OCI-LY7 (cell line): ENCODE measurements at regions not wholly inside any gene's neighbourhood (a gene's known extent, or its start where the extent isn't known, plus 50 kb on each side); places are given as distances from the start of the nearest gene placed in this dataset.

ENCODE experiments used
- BruUV-seq: library from RNA; stranded (reverse); fragments of 400-500 nt; replicated peaks from 2 replicates; lab custom pipeline; 2021; lab: Mats Ljungman, UMichigan
- CTCF ChIA-PET: fragments of 300-600 bp; sonication (Branson Sonifier 250); formaldehyde crosslinking; loops from one replicate; lab custom pipeline; 2022; ENCODE audit warnings: antibody characterized with exemption; ENCODE audit not compliant: unreplicated experiment; lab: Charles Lee
- POLR2A ChIA-PET: fragments of 300-600 bp; sonication (Branson Sonifier 250); formaldehyde crosslinking; loops from one replicate; lab custom pipeline; 2022; ENCODE audit warnings: antibody characterized with exemption; lab: Charles Lee
- DNase-seq: peaks from one replicate; pipeline ENCODE4 v3.0.0-alpha.2; 2015; ENCODE audit warnings: low spot score
- H2AFZ ChIP-seq: fragments of 200-600 bp; sonication (generic), shearing (Covaris generic); 2 replicates; pipeline ENCODE4 v1.6.1; 2014; ENCODE audit warnings: mild to moderate bottlenecking, antibody characterized with exemption, low read length, moderate library complexity
- H3K27ac ChIP-seq: fragments of 200-600 bp; sonication (generic); 2 replicates; pipeline ENCODE4 v1.5.1; 2014; ENCODE audit warnings: mixed run types, low read depth, mild to moderate bottlenecking, moderate library complexity, low read length, inconsistent platforms; ENCODE audit not compliant: poor library complexity, severe bottlenecking
- H3K36me3 ChIP-seq: fragments of 200-600 bp; sonication (generic); 2 replicates; pipeline ENCODE4 v1.6.1; 2014; ENCODE audit warnings: mild to moderate bottlenecking, antibody characterized with exemption, low read length, moderate library complexity, mixed read lengths; ENCODE audit not compliant: insufficient read depth
- H3K4me1 ChIP-seq: fragments of 200-600 bp; sonication (generic); 2 replicates; pipeline ENCODE4 v1.5.1; 2014; ENCODE audit warnings: mild to moderate bottlenecking, low read length; ENCODE audit not compliant: insufficient read depth, poor library complexity, severe bottlenecking
- H3K4me2 ChIP-seq: fragments of 200-600 bp; sonication (generic); 2 replicates; pipeline ENCODE4 v1.6.1; 2014; ENCODE audit warnings: mild to moderate bottlenecking, low read length
- H3K4me3 ChIP-seq: fragments of 200-600 bp; sonication (generic); 2 replicates; pipeline ENCODE4 v1.5.1; 2014; ENCODE audit warnings: mild to moderate bottlenecking, low read depth, low read length; ENCODE audit not compliant: poor library complexity, severe bottlenecking
- H3K79me2 ChIP-seq: fragments of 200-600 bp; sonication (generic); 2 replicates; pipeline ENCODE4 v1.6.1; 2016; ENCODE audit warnings: low read depth, mild to moderate bottlenecking, low read length, moderate library complexity, mixed read lengths; ENCODE audit not compliant: insufficient read depth
- H3K9me2 ChIP-seq: fragments of 200-600 bp; sonication (generic); 2 replicates; pipeline ENCODE4 v1.6.1; 2016; ENCODE audit warnings: mild to moderate bottlenecking, low read length, mixed read lengths; ENCODE audit not compliant: insufficient read depth
- H3K9me3 ChIP-seq: fragments of 200-600 bp; sonication (generic); 2 replicates; pipeline ENCODE4 v1.6.1; 2014; ENCODE audit warnings: mild to moderate bottlenecking, mixed run types, low read length, mixed read lengths
- H4K20me1 ChIP-seq: fragments of 200-600 bp; sonication (generic); 2 replicates; pipeline ENCODE4 v1.6.1; 2014; ENCODE audit warnings: mild to moderate bottlenecking, antibody characterized with exemption, low read length, moderate library complexity, mixed read lengths; ENCODE audit not compliant: insufficient read depth
- EZH2phosphoT487 ChIP-seq: fragments of 200-600 bp; sonication (generic); IDR thresholded peaks from 2 replicates; pipeline ENCODE4 v1.6.1; 2018; ENCODE audit warnings: low read depth, borderline replicate concordance, mild to moderate bottlenecking, mixed run types, antibody characterized with exemption, low read length, moderate library complexity, mixed read lengths
- intact Hi-C: fragments of 100-400 bp; cut with micrococcal nuclease; formaldehyde crosslinking; loops from one replicate; pipeline ENCODE4 v1.10.0; 2022; ENCODE audit not compliant: unreplicated experiment
- TF ChIP-seq, protein P1 (sequence below): fragments of 200-600 bp; sonication (generic); conservative IDR thresholded peaks from 2 replicates; pipeline ENCODE4 v1.5.1; 2014; ENCODE audit warnings: mild to moderate bottlenecking, antibody characterized with exemption, low read length, moderate library complexity, mixed read lengths

DNA sequence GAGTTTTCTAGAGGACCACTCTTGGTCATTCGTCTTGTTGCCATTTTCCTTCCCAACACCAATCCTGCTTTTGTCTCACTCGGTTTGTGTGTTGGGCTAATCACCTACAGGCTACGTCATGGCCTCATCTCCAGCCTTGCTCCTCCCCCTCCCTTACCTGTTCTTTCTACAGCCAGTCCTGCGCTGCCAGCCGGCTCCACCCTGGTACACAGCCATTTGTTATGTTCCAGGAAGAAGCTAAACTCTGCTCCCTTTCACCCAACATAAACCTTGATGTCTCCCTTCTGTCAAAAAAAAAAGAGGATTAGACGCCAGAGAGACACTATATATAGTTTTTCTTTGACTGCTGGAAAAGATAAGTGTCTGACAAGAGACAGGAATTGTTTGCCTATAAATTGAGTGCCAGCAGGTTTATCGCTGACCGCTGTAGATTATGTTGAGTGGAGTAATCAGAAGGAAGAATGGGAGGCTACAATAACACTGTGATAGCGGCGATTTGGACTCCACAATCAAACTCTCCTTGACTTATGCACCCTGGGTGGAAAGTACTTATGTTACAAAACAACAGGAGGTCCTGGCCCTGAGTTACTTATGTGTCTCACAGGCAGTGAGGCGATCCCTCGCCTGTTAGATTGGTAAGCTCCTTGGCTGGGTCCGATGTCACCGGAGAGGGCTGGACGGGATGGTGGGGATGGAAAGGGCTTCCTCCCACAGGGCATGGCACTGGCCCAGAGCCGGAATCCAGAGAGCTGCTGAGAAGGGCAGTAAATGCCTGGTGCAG lies 171.3 kb upstream of the BMPER start:
- no peaks in the 10 kb centered on the region for H3K9me2 ChIP-seq
- no peaks in the 10 kb centered on the region for H3K36me3 ChIP-seq
- intact Hi-C loops = no loop called here
- DNase-seq = no peak
- ChIA-PET CTCF (no interaction called here), POLR2A (interaction anchor here (0.5 kb wide), 1 partner anchor 326 kb away, joined by 3 read pairs; no protein-coding TSS in a partner anchor)
- no peak overlapping the region for H3K4me2 ChIP-seq
- no peaks in the 10 kb centered on the region for H3K9me3 ChIP-seq
- no peak overlapping the region for H3K27ac ChIP-seq
- no peak overlapping the region for H3K4me3 ChIP-seq
- TF ChIP-seq, protein P1, sequence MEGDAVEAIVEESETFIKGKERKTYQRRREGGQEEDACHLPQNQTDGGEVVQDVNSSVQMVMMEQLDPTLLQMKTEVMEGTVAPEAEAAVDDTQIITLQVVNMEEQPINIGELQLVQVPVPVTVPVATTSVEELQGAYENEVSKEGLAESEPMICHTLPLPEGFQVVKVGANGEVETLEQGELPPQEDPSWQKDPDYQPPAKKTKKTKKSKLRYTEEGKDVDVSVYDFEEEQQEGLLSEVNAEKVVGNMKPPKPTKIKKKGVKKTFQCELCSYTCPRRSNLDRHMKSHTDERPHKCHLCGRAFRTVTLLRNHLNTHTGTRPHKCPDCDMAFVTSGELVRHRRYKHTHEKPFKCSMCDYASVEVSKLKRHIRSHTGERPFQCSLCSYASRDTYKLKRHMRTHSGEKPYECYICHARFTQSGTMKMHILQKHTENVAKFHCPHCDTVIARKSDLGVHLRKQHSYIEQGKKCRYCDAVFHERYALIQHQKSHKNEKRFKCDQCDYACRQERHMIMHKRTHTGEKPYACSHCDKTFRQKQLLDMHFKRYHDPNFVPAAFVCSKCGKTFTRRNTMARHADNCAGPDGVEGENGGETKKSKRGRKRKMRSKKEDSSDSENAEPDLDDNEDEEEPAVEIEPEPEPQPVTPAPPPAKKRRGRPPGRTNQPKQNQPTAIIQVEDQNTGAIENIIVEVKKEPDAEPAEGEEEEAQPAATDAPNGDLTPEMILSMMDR = no peak
- no peak for TF ChIP-seq EZH2phosphoT487
- no peak overlapping the region for H2AFZ ChIP-seq
- no peaks in the 10 kb centered on the region for H3K4me1 ChIP-seq
- no peaks in the 10 kb centered on the region for H3K79me2 ChIP-seq
- no TSS peak for BruUV-seq
- H4K20me1 ChIP-seq = no peaks in the 10 kb centered on the region

DNA sequence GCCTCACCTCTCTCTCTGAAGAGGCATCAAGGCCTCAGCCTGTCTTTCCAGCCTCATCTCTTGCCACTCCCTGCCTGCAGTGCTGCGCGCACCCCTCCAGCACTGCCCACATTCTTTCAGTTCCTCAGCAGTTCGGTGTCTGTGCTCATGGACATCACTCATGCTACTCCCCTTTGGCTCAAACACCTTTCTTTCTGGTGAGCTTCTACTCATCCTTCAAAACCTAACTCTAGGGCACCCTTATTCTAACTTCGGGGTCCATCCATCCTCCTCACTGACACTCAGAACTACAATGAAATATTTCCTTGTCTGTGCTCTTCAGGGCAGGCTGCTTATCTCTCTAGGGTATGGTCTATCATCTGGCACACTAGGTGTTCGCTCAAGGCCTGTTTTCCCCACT lies 169.9 kb upstream of the BMPER start:
- DNase-seq = no peak
- ChIA-PET POLR2A (no interaction called here), CTCF (no interaction called here)
- Histone ChIP-seq H3K4me3 (no peak overlapping the region), H3K9me3 (no peaks in the 10 kb centered on the region), H3K36me3 (no peaks in the 10 kb centered on the region), H3K9me2 (no peaks in the 10 kb centered on the region), H2AFZ (no peak overlapping the region), H3K79me2 (no peaks in the 10 kb centered on the region), H3K4me1 (no peaks in the 10 kb centered on the region), H3K27ac (no peak overlapping the region), H4K20me1 (no peaks in the 10 kb centered on the region), H3K4me2 (no peak overlapping the region)
- no TSS peak for BruUV-seq
- TF ChIP-seq EZH2phosphoT487 = no peak
- TF ChIP-seq, protein P1 = no peak
- intact Hi-C loops = no loop called here

DNA sequence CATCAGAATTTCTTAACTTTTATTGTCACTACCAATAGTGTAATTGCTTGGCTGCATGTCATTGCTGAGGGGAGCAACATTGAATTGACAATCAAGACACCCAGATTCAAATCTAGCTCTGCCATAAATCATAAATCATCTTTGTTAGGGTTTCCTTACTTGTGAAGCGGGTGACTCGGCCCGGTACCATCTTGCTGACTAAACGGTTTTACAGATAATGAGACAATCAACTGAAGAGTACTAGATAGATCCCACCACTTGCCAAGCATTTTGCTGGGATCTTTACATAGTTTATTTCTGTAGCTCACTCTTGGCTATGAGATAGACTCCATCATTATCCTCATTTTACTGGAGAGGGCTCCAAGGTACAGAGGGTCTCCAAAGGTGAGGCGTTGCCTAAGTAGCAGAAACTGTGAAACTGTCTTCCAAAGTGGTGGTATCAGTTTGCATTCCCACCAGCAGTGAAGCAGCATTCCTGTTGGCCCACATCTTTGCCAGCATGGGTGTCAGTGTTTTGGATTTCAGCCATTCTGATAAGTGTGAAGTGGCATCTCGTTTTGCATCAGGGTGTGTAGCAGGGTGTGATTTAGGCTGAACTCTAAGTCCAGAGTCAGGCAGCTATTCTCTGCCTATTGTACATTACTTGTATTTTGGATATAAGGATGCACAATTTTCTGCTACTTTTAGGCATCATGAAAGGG lies 168.7 kb upstream of the BMPER start:
- Histone ChIP-seq H3K4me1 (no peaks in the 10 kb centered on the region), H3K9me3 (no peaks in the 10 kb centered on the region), H3K4me2 (no peak overlapping the region), H3K4me3 (no peak overlapping the region), H3K36me3 (no peaks in the 10 kb centered on the region), H3K27ac (no peak overlapping the region), H3K9me2 (no peaks in the 10 kb centered on the region), H4K20me1 (no peaks in the 10 kb centered on the region), H3K79me2 (no peaks in the 10 kb centered on the region), H2AFZ (no peak overlapping the region)
- DNase-seq = no peak
- ChIA-PET POLR2A (no interaction called here), CTCF (no interaction called here)
- intact Hi-C loops = no loop called here
- TF ChIP-seq, protein P1 = no peak
- no peak for TF ChIP-seq EZH2phosphoT487
- BruUV-seq = no TSS peak
